OCI-LY1 (cell line): ENCODE measurements at regions not wholly inside any gene's neighbourhood (a gene's known extent, or its start where the extent isn't known, plus 50 kb on each side); places are given as distances from the start of the nearest gene placed in this dataset.

Experiments
- CTCF ChIP-seq: fragments of 200-600 bp; sonication (generic), shearing (Covaris generic); IDR thresholded peaks from 2 replicates; pipeline ENCODE4 v1.5.1; 2017; ENCODE audit warnings: mild to moderate bottlenecking, antibody characterized with exemption, low read length, moderate library complexity, mixed read lengths
- EZH2 ChIP-seq: fragments of 200-600 bp; sonication (generic), shearing (Covaris generic); IDR thresholded peaks from 2 replicates; pipeline ENCODE4 v1.8.0; 2017; ENCODE audit warnings: borderline replicate concordance, mixed run types, mild to moderate bottlenecking, antibody characterized with exemption, low read length, moderate library complexity, mixed read lengths

GRCh38 chr16:11452746-11453389, 107.6 kb downstream of the RMI2 start:
- TF ChIP-seq CTCF (no peak), EZH2 (no peak)
